GM23338 (cell line): ENCODE measurements at regions not wholly inside any gene's neighbourhood (a gene's known extent, or its start where the extent isn't known, plus 50 kb on each side); places are given as distances from the start of the nearest gene placed in this dataset.

ENCODE experiments used
- ATAC-seq: fragments of 200-7000 bp; cut with Tn5 transposase; 3 replicates; pipeline ENCODE4 v1.9.1; 2020
- DNase-seq: peaks from one replicate; pipeline ENCODE4 v3.0.0-alpha.2; 2015; ENCODE audit warnings: low spot score
- H2AFZ ChIP-seq: fragments of 200-600 bp; sonication (generic); 2 replicates; pipeline ENCODE4 v1.8.0; 2016; ENCODE audit warnings: antibody characterized with exemption, mild to moderate bottlenecking, moderate library complexity
- H3F3A ChIP-seq: fragments of 200-600 bp; sonication (generic); replicated peaks from 2 replicates; pipeline ENCODE4 v1.8.0; 2017; ENCODE audit warnings: antibody characterized with exemption, mixed run types, low read depth
- H3K27ac ChIP-seq: fragments of 200-600 bp; sonication (generic); 2 replicates; pipeline ENCODE4 v1.6.1; 2016; ENCODE audit warnings: low read depth
- H3K27me3 ChIP-seq: fragments of 200-600 bp; sonication (generic); 2 replicates; pipeline ENCODE4 v1.8.0; 2016; ENCODE audit warnings: mild to moderate bottlenecking, mixed run types, moderate library complexity; ENCODE audit not compliant: insufficient read depth
- H3K36me3 ChIP-seq: fragments of 200-600 bp; sonication (generic); 2 replicates; pipeline ENCODE4 v1.8.0; 2016; ENCODE audit warnings: mild to moderate bottlenecking; ENCODE audit not compliant: insufficient read depth
- H3K4me1 ChIP-seq: fragments of 200-600 bp; sonication (generic); 2 replicates; pipeline ENCODE4 v1.8.0; 2016; ENCODE audit warnings: mild to moderate bottlenecking, moderate library complexity; ENCODE audit not compliant: insufficient read depth
- H3K4me2 ChIP-seq: fragments of 200-600 bp; sonication (generic); 2 replicates; pipeline ENCODE4 v1.7.1; 2017; ENCODE audit warnings: mixed run types
- H3K4me3 ChIP-seq: fragments of 200-600 bp; sonication (generic); 2 replicates; pipeline ENCODE4 v1.6.1; 2016; ENCODE audit warnings: mixed run types
- H3K79me2 ChIP-seq: fragments of 200-600 bp; sonication (generic); replicated peaks from 2 replicates; pipeline ENCODE4 v1.8.0; 2017; ENCODE audit warnings: mild to moderate bottlenecking; ENCODE audit not compliant: insufficient read depth
- H3K9me2 ChIP-seq: fragments of 200-600 bp; sonication (generic); 2 replicates; pipeline ENCODE4 v1.8.0; 2017; ENCODE audit not compliant: insufficient read depth
- H4K20me1 ChIP-seq: fragments of 200-600 bp; sonication (generic); replicated peaks from 2 replicates; pipeline ENCODE4 v1.8.0; 2017; ENCODE audit warnings: mild to moderate bottlenecking; ENCODE audit not compliant: insufficient read depth
- H3K27ac Mint-ChIP-seq: 2 replicates; pipeline ENCODE4 v1.8.0; 2020; ENCODE audit warnings: inconsistent platforms, mild to moderate bottlenecking, moderate library complexity, mixed read lengths
- H3K27me3 Mint-ChIP-seq: 3 replicates; pipeline ENCODE4 v1.8.0; 2022; ENCODE audit warnings: low read depth, mild to moderate bottlenecking, moderate library complexity, mixed read lengths, inconsistent platforms; ENCODE audit not compliant: insufficient read depth, poor library complexity
- H3K36me3 Mint-ChIP-seq: 3 replicates; pipeline ENCODE4 v1.8.0; 2021; ENCODE audit warnings: low read depth, mild to moderate bottlenecking, inconsistent platforms, moderate library complexity, mixed read lengths
- H3K4me1 Mint-ChIP-seq: 3 replicates; pipeline ENCODE4 v1.8.0; 2020; ENCODE audit warnings: mild to moderate bottlenecking, inconsistent platforms, mixed read lengths
- H3K4me3 Mint-ChIP-seq: 3 replicates; pipeline ENCODE4 v1.8.0; 2021; ENCODE audit warnings: moderate library complexity, mild to moderate bottlenecking, inconsistent platforms, mixed read lengths
- H3K9me3 Mint-ChIP-seq: 3 replicates; pipeline ENCODE4 v1.8.0; 2020; ENCODE audit warnings: moderate library complexity, mild to moderate bottlenecking, inconsistent platforms, mixed read lengths
- CREB1 ChIP-seq: fragments of 250-450 bp; sonication (Bioruptor Pico); IDR thresholded peaks from 2 replicates; pipeline ENCODE4 v1.5.0; 2020; ENCODE audit warnings: low read depth, mild to moderate bottlenecking, moderate library complexity
- CTCF ChIP-seq, 2 experiments: fragments of 200-600 bp in 1 of 2; sonication (generic) in 1 of 2; conservative IDR thresholded peaks; 2 replicates each; pipeline versions ENCODE4 v1.5.1 to v1.6.1; 2016 to 2017; ENCODE audit warnings: antibody characterized with exemption in 2 of 2, low read depth in 2 of 2, mild to moderate bottlenecking in 2 of 2, moderate library complexity in 1 of 2
- EZH2 ChIP-seq: fragments of 200-600 bp; sonication (generic); IDR thresholded peaks from one replicate; pipeline ENCODE4 v1.8.0; 2017; ENCODE audit warnings: antibody characterized with exemption, mild to moderate bottlenecking, low read depth; ENCODE audit not compliant: unreplicated experiment
- EZH2phosphoT487 ChIP-seq: fragments of 200-600 bp; sonication (generic); IDR thresholded peaks from one replicate; pipeline ENCODE4 v1.8.1; 2018; ENCODE audit warnings: antibody characterized with exemption; ENCODE audit not compliant: unreplicated experiment
- JUNB ChIP-seq: IDR thresholded peaks from one replicate; pipeline ENCODE4 v1.6.1; 2016; ENCODE audit warnings: antibody characterized with exemption; ENCODE audit not compliant: unreplicated experiment
- NANOG ChIP-seq: IDR thresholded peaks from 2 replicates; pipeline ENCODE4 v1.6.1; 2016; ENCODE audit warnings: antibody characterized with exemption, borderline replicate concordance
- STAT1 ChIP-seq: IDR thresholded peaks from one replicate; pipeline ENCODE4 v1.6.1; 2016; ENCODE audit warnings: antibody characterized with exemption; ENCODE audit not compliant: unreplicated experiment
- ZNF114 ChIP-seq: fragments of 250-450 bp; sonication (Bioruptor Pico); IDR thresholded peaks from 2 replicates; pipeline ENCODE4 v1.5.0; 2020; ENCODE audit warnings: mild to moderate bottlenecking, moderate library complexity
- ZNF462 ChIP-seq: fragments of 250-450 bp; sonication (Bioruptor Pico); IDR thresholded peaks from 2 replicates; pipeline ENCODE4 v1.5.0; 2020; ENCODE audit warnings: mild to moderate bottlenecking, moderate library complexity
- TF ChIP-seq, protein P1 (sequence below): IDR thresholded peaks from one replicate; pipeline ENCODE4 v1.6.1; 2018; ENCODE audit warnings: antibody characterized with exemption; ENCODE audit not compliant: unreplicated experiment
- TF ChIP-seq, protein P2 (sequence below): IDR thresholded peaks from 2 replicates; pipeline ENCODE4 v1.6.1; 2016; ENCODE audit warnings: antibody characterized with exemption

DNA sequence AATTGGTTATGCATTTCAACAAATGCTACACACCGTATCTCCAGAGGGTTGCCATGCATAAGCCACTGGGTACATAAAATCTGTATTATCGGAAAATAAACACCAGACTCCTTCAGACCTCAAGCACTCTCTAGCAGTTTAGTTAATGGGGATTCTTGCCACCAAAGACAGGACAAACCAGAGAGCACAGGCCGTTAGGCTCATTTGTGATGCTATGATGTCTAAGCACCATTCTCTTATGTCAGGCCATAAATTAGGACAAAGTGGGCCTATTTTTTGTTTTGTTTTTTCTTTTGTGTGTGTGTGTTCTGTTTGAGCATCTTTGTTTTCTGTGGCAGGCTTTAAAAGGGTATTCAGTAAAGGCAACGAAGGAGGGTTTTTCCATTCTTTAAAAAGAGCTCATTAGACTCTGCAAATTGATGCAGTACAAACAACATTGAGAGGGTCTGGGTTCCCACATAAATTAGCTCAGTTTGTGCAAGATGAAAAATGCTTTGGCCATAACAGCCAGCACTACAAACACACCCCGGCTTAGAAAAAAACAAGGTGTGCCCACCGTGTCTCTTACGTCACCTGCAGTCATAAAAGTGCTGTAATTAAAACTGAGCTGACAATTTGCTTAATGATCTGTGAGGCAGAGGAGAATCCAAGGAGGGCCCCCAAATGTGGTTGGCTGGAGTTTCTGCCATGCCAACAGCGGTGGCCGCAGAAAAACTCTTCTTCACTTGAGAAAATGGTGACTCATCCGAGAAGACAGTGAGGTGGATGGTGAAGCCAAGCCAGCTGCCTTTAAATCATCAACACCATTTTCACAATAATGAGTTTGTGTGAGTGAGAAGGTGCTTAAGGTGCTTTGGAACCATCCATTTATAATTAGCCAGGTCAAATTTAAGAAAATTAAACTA is 297.9 kb downstream of the GATA3 start (continued):
- TF ChIP-seq, protein P1, sequence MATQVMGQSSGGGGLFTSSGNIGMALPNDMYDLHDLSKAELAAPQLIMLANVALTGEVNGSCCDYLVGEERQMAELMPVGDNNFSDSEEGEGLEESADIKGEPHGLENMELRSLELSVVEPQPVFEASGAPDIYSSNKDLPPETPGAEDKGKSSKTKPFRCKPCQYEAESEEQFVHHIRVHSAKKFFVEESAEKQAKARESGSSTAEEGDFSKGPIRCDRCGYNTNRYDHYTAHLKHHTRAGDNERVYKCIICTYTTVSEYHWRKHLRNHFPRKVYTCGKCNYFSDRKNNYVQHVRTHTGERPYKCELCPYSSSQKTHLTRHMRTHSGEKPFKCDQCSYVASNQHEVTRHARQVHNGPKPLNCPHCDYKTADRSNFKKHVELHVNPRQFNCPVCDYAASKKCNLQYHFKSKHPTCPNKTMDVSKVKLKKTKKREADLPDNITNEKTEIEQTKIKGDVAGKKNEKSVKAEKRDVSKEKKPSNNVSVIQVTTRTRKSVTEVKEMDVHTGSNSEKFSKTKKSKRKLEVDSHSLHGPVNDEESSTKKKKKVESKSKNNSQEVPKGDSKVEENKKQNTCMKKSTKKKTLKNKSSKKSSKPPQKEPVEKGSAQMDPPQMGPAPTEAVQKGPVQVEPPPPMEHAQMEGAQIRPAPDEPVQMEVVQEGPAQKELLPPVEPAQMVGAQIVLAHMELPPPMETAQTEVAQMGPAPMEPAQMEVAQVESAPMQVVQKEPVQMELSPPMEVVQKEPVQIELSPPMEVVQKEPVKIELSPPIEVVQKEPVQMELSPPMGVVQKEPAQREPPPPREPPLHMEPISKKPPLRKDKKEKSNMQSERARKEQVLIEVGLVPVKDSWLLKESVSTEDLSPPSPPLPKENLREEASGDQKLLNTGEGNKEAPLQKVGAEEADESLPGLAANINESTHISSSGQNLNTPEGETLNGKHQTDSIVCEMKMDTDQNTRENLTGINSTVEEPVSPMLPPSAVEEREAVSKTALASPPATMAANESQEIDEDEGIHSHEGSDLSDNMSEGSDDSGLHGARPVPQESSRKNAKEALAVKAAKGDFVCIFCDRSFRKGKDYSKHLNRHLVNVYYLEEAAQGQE: no peak

DNA sequence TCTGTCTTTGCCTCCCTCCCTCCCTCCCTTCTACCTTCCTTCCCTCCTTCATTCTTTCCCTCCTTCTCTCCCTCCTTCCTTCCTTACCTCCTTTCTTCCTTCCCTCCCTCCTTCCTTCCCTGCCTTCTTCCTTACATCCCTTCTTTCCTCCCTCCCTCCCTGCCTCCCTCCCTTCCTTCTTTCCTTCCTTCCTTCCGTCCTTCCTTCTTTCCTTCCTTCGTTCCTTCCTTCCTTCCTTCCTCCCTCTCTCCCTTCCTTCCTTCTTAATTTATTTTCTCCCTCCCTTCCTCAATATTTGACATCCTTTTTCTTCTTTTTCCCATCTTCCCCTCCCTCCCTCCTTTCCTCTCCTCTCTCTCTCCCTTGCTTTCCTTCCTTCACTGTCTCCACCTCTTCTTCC is 301.8 kb downstream of the GATA3 start:
- H3K27ac ChIP-seq: no peak overlapping the region
- no peak for TF ChIP-seq EZH2phosphoT487
- TF ChIP-seq, protein P2, sequence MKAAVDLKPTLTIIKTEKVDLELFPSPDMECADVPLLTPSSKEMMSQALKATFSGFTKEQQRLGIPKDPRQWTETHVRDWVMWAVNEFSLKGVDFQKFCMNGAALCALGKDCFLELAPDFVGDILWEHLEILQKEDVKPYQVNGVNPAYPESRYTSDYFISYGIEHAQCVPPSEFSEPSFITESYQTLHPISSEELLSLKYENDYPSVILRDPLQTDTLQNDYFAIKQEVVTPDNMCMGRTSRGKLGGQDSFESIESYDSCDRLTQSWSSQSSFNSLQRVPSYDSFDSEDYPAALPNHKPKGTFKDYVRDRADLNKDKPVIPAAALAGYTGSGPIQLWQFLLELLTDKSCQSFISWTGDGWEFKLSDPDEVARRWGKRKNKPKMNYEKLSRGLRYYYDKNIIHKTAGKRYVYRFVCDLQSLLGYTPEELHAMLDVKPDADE: no peak
- TF ChIP-seq JUNB: no peak
- TF ChIP-seq CREB1 (CRISPR knock-in tag): no peak
- TF ChIP-seq NANOG: no peak
- no peak for TF ChIP-seq EZH2
- no peak for TF ChIP-seq ZNF462
- no peak for TF ChIP-seq CTCF (conservative IDR thresholded peaks at IDR 0.05; ENCODE audit: low read depth in 2 of 2)
- no peak for TF ChIP-seq ZNF114 (CRISPR knock-in tag)
- TF ChIP-seq STAT1: no peak

More for the DNA sequence above, 301.8 kb downstream of the GATA3 start:
- Histone ChIP-seq H3F3A (no peaks in the 10 kb centered on the region), H3K79me2 (no peaks in the 10 kb centered on the region), H3K36me3 (no peaks in the 10 kb centered on the region), H3K4me3 (no peak overlapping the region), H4K20me1 (no peaks in the 10 kb centered on the region), H2AFZ (no peak overlapping the region), H3K9me2 (no peaks in the 10 kb centered on the region), H3K4me2 (no peak overlapping the region), H3K27me3 (no peaks in the 10 kb centered on the region), H3K4me1 (no peaks in the 10 kb centered on the region)
- Mint-ChIP-seq H3K4me3 (no peak overlapping the region), H3K27ac (no peak overlapping the region), H3K9me3 (no peaks in the 10 kb centered on the region), H3K36me3 (no peaks in the 10 kb centered on the region), H3K27me3 (peaks cover 2% of the 10 kb centered on the region), H3K4me1 (no peaks in the 10 kb centered on the region)
- ATAC-seq (no peak), DNase-seq (no peak)
